GM12878 (cell line): ENCODE measurements at regions not wholly inside any gene's neighbourhood (a gene's known extent, or its start where the extent isn't known, plus 50 kb on each side); places are given as distances from the start of the nearest gene placed in this dataset.
"Not testable (repeated sequence)": the region's sequence is repeated elsewhere in the genome, so short reads cannot be mapped to it uniquely, and the experiment has no call there.

Experiments used
- ATAC-seq: fragments of 200-7000 bp; cut with Tn5 transposase; 3 replicates; pipeline ENCODE4 v1.9.1; 2020; ENCODE audit warnings: mild to moderate bottlenecking, moderate library complexity
- BruUV-seq: library from RNA; stranded (reverse); fragments of 400-500 nt; replicated peaks from 2 replicates; lab custom pipeline; 2021; lab: Mats Ljungman, UMichigan
- CTCF ChIA-PET: fragments of 300-600 bp; sonication (Branson Sonifier 250); formaldehyde crosslinking; extraction: SDS; loops from one replicate; lab custom pipeline; 2021; ENCODE audit warnings: inconsistent platforms; lab: Yijun Ruan, JAX
- POLR2A ChIA-PET: fragments of 350-600 bp; formaldehyde crosslinking; extraction: SDS; loops from one replicate; lab custom pipeline; 2021; ENCODE audit warnings: inconsistent platforms; lab: Charles Lee
- RAD21 ChIA-PET: fragments of 300-600 bp; sonication (Branson Sonifier 250); formaldehyde crosslinking; loops from one replicate; lab custom pipeline; 2023; ENCODE audit warnings: antibody characterized with exemption; ENCODE audit not compliant: unreplicated experiment; lab: Charles Lee
- SMC1A ChIA-PET: fragments of 300-600 bp; sonication (Branson Sonifier 250); formaldehyde crosslinking; loops from one replicate; lab custom pipeline; 2023; ENCODE audit not compliant: unreplicated experiment, uncharacterized antibody; lab: Charles Lee
- DNase-seq: peaks from one replicate; pipeline ENCODE4 v3.0.0-alpha.2; 2011; ENCODE audit warnings: low read depth, low spot score
- FAIRE-seq: peaks from 3 replicates; lab custom pipeline; 2011; peaks lifted over from hg19 to GRCh38; lab: Jason Lieb, UNC
- H2AFZ ChIP-seq: 2 replicates; pipeline ENCODE4 v1.6.0; 2011; ENCODE audit warnings: low read depth, low read length, control low read depth; ENCODE audit not compliant: control insufficient read depth
- H3K27ac ChIP-seq: 2 replicates; pipeline ENCODE4 v1.5.1; 2011; ENCODE audit warnings: control low read depth; ENCODE audit not compliant: control insufficient read depth, insufficient read depth
- H3K27me3 ChIP-seq, 2 experiments: replicated peaks in 1 of 2; 2 replicates each; pipeline versions ENCODE4 v1.6.0 to v1.6.1; 2011; ENCODE audit warnings: low read length in 1 of 2; ENCODE audit not compliant: control insufficient read depth in 2 of 2, insufficient read depth in 2 of 2
- H3K36me3 ChIP-seq, 2 experiments: 2 replicates each; pipeline ENCODE4 v1.5.1; 2011; ENCODE audit warnings: low read length in 1 of 2; ENCODE audit not compliant: control insufficient read depth in 2 of 2, insufficient read depth in 2 of 2
- H3K4me1 ChIP-seq: 2 replicates; pipeline ENCODE4 v1.6.1; 2011; ENCODE audit warnings: mild to moderate bottlenecking, low read length, moderate library complexity, mixed read lengths; ENCODE audit not compliant: control insufficient read depth, insufficient read depth
- H3K4me2 ChIP-seq: 2 replicates; pipeline ENCODE4 v1.6.0; 2011; ENCODE audit warnings: control low read depth; ENCODE audit not compliant: control insufficient read depth, insufficient read depth
- H3K4me3 ChIP-seq: fragments of 200-600 bp; sonication (generic); 2 replicates; pipeline ENCODE4 v1.5.1; 2016
- H3K79me2 ChIP-seq: 2 replicates; pipeline ENCODE4 v1.6.0; 2011; ENCODE audit warnings: low read length; ENCODE audit not compliant: control insufficient read depth, insufficient read depth
- H3K9ac ChIP-seq: 2 replicates; pipeline ENCODE4 v1.8.0; 2011; ENCODE audit warnings: low read length, control low read depth, mixed read lengths; ENCODE audit not compliant: control insufficient read depth, insufficient read depth
- H3K9me3 ChIP-seq: replicated peaks from 3 replicates; pipeline ENCODE4 v1.5.1; 2011; ENCODE audit warnings: mild to moderate bottlenecking, low read length; ENCODE audit not compliant: control insufficient read depth, insufficient read depth
- H4K20me1 ChIP-seq: 2 replicates; pipeline ENCODE4 v1.6.0; 2011; ENCODE audit not compliant: control insufficient read depth, insufficient read depth
- IKZF1 ChIP-seq: fragments of 450-650 bp; conservative IDR thresholded peaks from 2 replicates; pipeline ENCODE4 v1.6.1; 2017; ENCODE audit warnings: antibody characterized with exemption, mild to moderate bottlenecking
- RUNX3 ChIP-seq: IDR thresholded peaks from 2 replicates; pipeline ENCODE4 v1.6.1; 2012; ENCODE audit warnings: low read length, inconsistent platforms
- ZNF207 ChIP-seq: fragments of 450-650 bp; IDR thresholded peaks from 2 replicates; pipeline ENCODE4 v1.6.1; 2014; ENCODE audit warnings: antibody characterized with exemption, mild to moderate bottlenecking, borderline replicate concordance
- WGBS: methylation state at CpG from one replicate; pipeline ENCODE4 v1.1.6; 2016; ENCODE audit warnings: low lambda C conversion rate; ENCODE audit not compliant: insufficient replicate concordance, insufficient coverage; ENCODE audit errors: missing lambda C conversion rate; 5-methylcytosine and 5-hydroxymethylcytosine counted together
- in situ Hi-C: fragments of 300-500 bp; cut with MboI; formaldehyde crosslinking; loops from 9 replicates; pipeline ENCODE4 v1.14.3; 2018; ENCODE audit warnings: mixed read lengths
- intact Hi-C: fragments of 100-400 bp; cut with micrococcal nuclease; formaldehyde crosslinking; loops from one replicate; pipeline ENCODE4 v1.14.2; 2022; ENCODE audit not compliant: unreplicated experiment

- H3K4me2 ChIP-seq, FAIRE-seq, CTCF ChIA-PET, in situ Hi-C loops, H3K27ac ChIP-seq, H3K36me3 ChIP-seq, H4K20me1 ChIP-seq, BruUV-seq, intact Hi-C loops, H3K4me3 ChIP-seq, H3K27me3 ChIP-seq, H3K79me2 ChIP-seq, H3K9me3 ChIP-seq, POLR2A ChIA-PET, H3K9ac ChIP-seq, DNase-seq, H3K4me1 ChIP-seq, RAD21 ChIA-PET: not testable (repeated sequence)
- H2AFZ ChIP-seq = peak overlapping the region; percentile 17; the same call in 1 of the 2 replicates
- SMC1A ChIA-PET = interaction anchor here (0.7 kb wide), 1 partner anchor 49 kb away, joined by 3 read pairs; no protein-coding TSS in a partner anchor
- TF ChIP-seq RUNX3 (peak; percentile 60), IKZF1 (0 out of 2 replicates have a peak, but pooled peaks have one; percentile 11)
- ATAC-seq = peak; percentile 32; the same call in 2 of the 3 replicates
- 29% methylated on average over 11 of the region's 11 CpGs for WGBS
Measured at GRCh38 chr2:142695350-142696257, 181.9 kb upstream of the KYNU start.

- intact Hi-C loops = no loop called here
- ATAC-seq (no peak), DNase-seq (no peak), FAIRE-seq (no peak)
- CTCF ChIA-PET = no interaction called here
- 44% methylated on average over 2 of the region's 2 CpGs for WGBS
- POLR2A ChIA-PET = no interaction called here
- Histone ChIP-seq H3K4me3 (no peak overlapping the region), H2AFZ (no peak overlapping the region), H3K27ac (no peak overlapping the region), H3K9ac (no peak overlapping the region), H3K4me2 (no peak overlapping the region), H3K9me3 (no peaks in the 10 kb centered on the region), H3K36me3 (no peaks in the 10 kb centered on the region), H3K27me3 (no peaks in the 10 kb centered on the region), H4K20me1 (no peaks in the 10 kb centered on the region), H3K4me1 (no peaks in the 10 kb centered on the region), H3K79me2 (no peaks in the 10 kb centered on the region)
- no TSS peak for BruUV-seq
- TF ChIP-seq RUNX3 (no peak), ZNF207 (no peak)
- RAD21 ChIA-PET = no interaction called here
- in situ Hi-C loops = no loop called here
- SMC1A ChIA-PET = no interaction called here
Measured at GRCh38 chr2:142694282-142694681, 183.2 kb upstream of the KYNU start.
